CD14-positive monocyte (primary cell): ENCODE measurements at regions not wholly inside any gene's neighbourhood (a gene's known extent, or its start where the extent isn't known, plus 50 kb on each side); places are given as distances from the start of the nearest gene placed in this dataset.

Source experiments
- DNase-seq, 3 donors: peaks; one replicate each; pipeline ENCODE4 v3.0.0-alpha.2; 2011 to 2022
- H2AFZ ChIP-seq: 2 replicates; pipeline ENCODE4 v1.6.0; 2012; ENCODE audit warnings: mild to moderate bottlenecking, low read depth, low read length, inconsistent platforms; ENCODE audit not compliant: insufficient read depth, poor library complexity, severe bottlenecking
- H3K27ac ChIP-seq, 2 donors: 1 replicate in 1 of 2; 2 replicates in 1 of 2; pipeline ENCODE4 v1.5.1; 2012 to 2013; ENCODE audit warnings: low read length in 2 of 2, control low read depth in 1 of 2, inconsistent platforms in 1 of 2, low read depth in 1 of 2, mild to moderate bottlenecking in 1 of 2
- H3K27me3 ChIP-seq, 2 donors: one replicate each; pipeline versions ENCODE4 v1.6.0 to v1.6.1; 2011 to 2013; ENCODE audit warnings: low read length in 2 of 2; ENCODE audit not compliant: control insufficient read depth in 2 of 2, insufficient read depth in 2 of 2
- H3K36me3 ChIP-seq, 2 donors: replicated peaks in 1 of 2; 1 replicate in 1 of 2; 2 replicates in 1 of 2; pipeline versions ENCODE4 v1.5.1 to v1.6.1; 2012 to 2013; ENCODE audit warnings: low read length in 2 of 2, control low read depth in 1 of 2, inconsistent platforms in 1 of 2, mild to moderate bottlenecking in 1 of 2; ENCODE audit not compliant: insufficient read depth in 2 of 2, control insufficient read depth in 1 of 2
- H3K4me1 ChIP-seq, 2 donors: 1 replicate in 1 of 2; 2 replicates in 1 of 2; pipeline versions ENCODE4 v1.5.1 to v1.6.1; 2012 to 2013; ENCODE audit warnings: low read length in 2 of 2, control low read depth in 1 of 2, inconsistent platforms in 1 of 2, mild to moderate bottlenecking in 1 of 2, moderate library complexity in 1 of 2; ENCODE audit not compliant: insufficient read depth in 2 of 2, control insufficient read depth in 1 of 2
- H3K4me2 ChIP-seq: replicated peaks from 2 replicates; pipeline ENCODE3; 2012; ENCODE audit warnings: low read length, moderate library complexity, mild to moderate bottlenecking; ENCODE audit not compliant: poor library complexity, severe bottlenecking; ENCODE audit errors: extremely low read depth
- H3K4me3 ChIP-seq, 3 experiments: fragments of 200-600 bp in 1 of 3; sonication (generic) in 1 of 3; replicated peaks in 1 of 3; 1 replicate in 2 of 3; 2 replicates in 1 of 3; pipeline ENCODE4 v1.5.1; 2011 to 2013; ENCODE audit warnings: low read length in 3 of 3, mild to moderate bottlenecking in 3 of 3, control low read depth in 2 of 3, low read depth in 2 of 3, inconsistent platforms in 1 of 3, moderate library complexity in 1 of 3
- H3K79me2 ChIP-seq: 2 replicates; pipeline ENCODE4 v1.6.0; 2012; ENCODE audit warnings: mild to moderate bottlenecking, control low read depth, inconsistent platforms, low read length, moderate library complexity; ENCODE audit not compliant: insufficient read depth
- H3K9ac ChIP-seq: 2 replicates; pipeline ENCODE4 v1.6.0; 2017; ENCODE audit warnings: low read length, mild to moderate bottlenecking; ENCODE audit not compliant: insufficient read depth, poor library complexity, severe bottlenecking
- H3K9me3 ChIP-seq, 2 donors: replicated peaks in 1 of 2; 1 replicate in 1 of 2; 2 replicates in 1 of 2; pipeline versions ENCODE4 v1.5.1 to v1.6.1; 2012 to 2013; ENCODE audit warnings: low read length in 2 of 2, control low read depth in 1 of 2; ENCODE audit not compliant: control insufficient read depth in 1 of 2, insufficient read depth in 1 of 2
- H4K20me1 ChIP-seq: 2 replicates; pipeline ENCODE4 v1.6.0; 2012; ENCODE audit warnings: mild to moderate bottlenecking, low read length, control low read depth, moderate library complexity; ENCODE audit not compliant: insufficient read depth
- H3K27ac Mint-ChIP-seq, 7 donors: one replicate each; pipeline ENCODE4 v1.8.0; 2020; ENCODE audit warnings: mild to moderate bottlenecking in 7 of 7, mixed read lengths in 7 of 7, moderate library complexity in 6 of 7, inconsistent platforms in 2 of 7
- H3K27me3 Mint-ChIP-seq, 3 donors: one replicate each; pipeline ENCODE4 v1.8.0; 2021 to 2022; ENCODE audit warnings: low read depth in 3 of 3, mild to moderate bottlenecking in 3 of 3, mixed read lengths in 3 of 3, moderate library complexity in 3 of 3, inconsistent platforms in 1 of 3
- H3K36me3 Mint-ChIP-seq, 2 donors: one replicate each; pipeline ENCODE4 v1.8.0; 2020; ENCODE audit warnings: mixed read lengths in 2 of 2, inconsistent platforms in 1 of 2, mild to moderate bottlenecking in 1 of 2
- H3K4me1 Mint-ChIP-seq: one replicate; pipeline ENCODE4 v1.8.0; 2020; ENCODE audit warnings: mild to moderate bottlenecking, mixed read lengths
- H3K4me3 Mint-ChIP-seq, 2 donors: one replicate each; pipeline ENCODE4 v1.8.0; 2020; ENCODE audit warnings: mild to moderate bottlenecking in 2 of 2, mixed read lengths in 2 of 2, moderate library complexity in 1 of 2
- H3K9me3 Mint-ChIP-seq, 7 donors: one replicate each; pipeline ENCODE4 v1.8.0; 2020 to 2022; ENCODE audit warnings: mixed read lengths in 7 of 7, mild to moderate bottlenecking in 6 of 7, moderate library complexity in 6 of 7, inconsistent platforms in 2 of 7
- CTCF ChIP-seq: fragments of 200-600 bp; IDR thresholded peaks from one replicate; pipeline ENCODE4 v1.8.0; 2022; ENCODE audit warnings: antibody characterized with exemption, mild to moderate bottlenecking
- WGBS: methylation state at CpG from one replicate; pipeline ENCODE4 v1.1.5; 2013; ENCODE audit warnings: missing lambda C conversion rate; ENCODE audit not compliant: insufficient coverage; 5-methylcytosine and 5-hydroxymethylcytosine counted together
- intact Hi-C, 2 donors: fragments of 100-400 bp; cut with micrococcal nuclease; formaldehyde crosslinking; loops; one replicate each; pipeline versions ENCODE4 v1.15.0 to v1.15.1; 2023

DNA sequence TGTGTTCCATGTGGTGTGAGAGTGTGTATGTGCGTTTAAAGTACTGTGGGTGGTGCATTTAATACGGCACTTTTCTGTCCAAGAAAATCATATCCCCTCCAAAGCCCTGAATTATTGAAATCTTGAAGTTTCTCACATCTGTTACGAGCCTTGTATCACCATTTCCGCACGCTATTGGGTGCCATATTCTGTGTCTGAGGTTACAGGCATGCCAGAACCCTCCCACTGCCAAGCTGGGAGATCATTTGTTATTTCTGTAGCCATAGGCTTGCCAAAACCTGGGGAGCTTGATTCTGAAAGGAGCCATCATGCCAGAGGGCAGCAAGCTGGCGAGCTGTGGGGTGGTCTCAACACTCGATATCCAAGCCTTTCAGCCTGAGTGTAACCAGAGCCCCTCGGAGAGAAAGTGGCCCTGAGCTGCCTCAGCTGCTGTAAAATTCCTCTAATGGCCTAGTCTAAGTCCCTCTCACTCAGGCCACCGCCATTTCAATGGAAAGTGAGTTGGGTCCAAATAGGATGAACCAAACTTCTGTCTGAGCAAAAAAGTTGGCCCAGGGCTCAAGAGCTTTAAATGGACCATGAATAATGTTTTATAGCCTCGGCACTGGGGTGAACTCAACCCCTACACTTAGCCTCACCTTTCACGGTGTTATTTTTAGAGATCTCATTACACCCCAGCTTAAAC lies 298.4 kb upstream of the DUSP10 start:
- H3K4me2 ChIP-seq = no peak overlapping the region
- H2AFZ ChIP-seq = no peak overlapping the region
- H3K4me1 ChIP-seq = no peaks in the 10 kb centered on the region
- peaks cover 0 to 2% (median 2%) of the 10 kb centered on the region in 3 donors for H3K27me3 Mint-ChIP-seq
- no peaks in the 10 kb centered on the region for H3K36me3 Mint-ChIP-seq
- intact Hi-C loops = no loop called here
- DNase-seq = no peak
- H3K4me1 Mint-ChIP-seq = no peaks in the 10 kb centered on the region
- no peaks in the 10 kb centered on the region for H3K9me3 ChIP-seq
- no peak overlapping the region for H3K4me3 Mint-ChIP-seq
- no peak for TF ChIP-seq CTCF
- H3K27ac Mint-ChIP-seq = no peak overlapping the region
- H3K27me3 ChIP-seq = no peaks in the 10 kb centered on the region
- H3K4me3 ChIP-seq = no peak overlapping the region
- H3K9ac ChIP-seq = no peak overlapping the region
- no peaks in the 10 kb centered on the region for H4K20me1 ChIP-seq
- 90% methylated on average over 5 of the region's 11 CpGs for WGBS
- H3K27ac ChIP-seq = no peak overlapping the region
- no peaks in the 10 kb centered on the region for H3K36me3 ChIP-seq
- no peaks in the 10 kb centered on the region for H3K79me2 ChIP-seq
- peaks cover 0 to 2% (median under 1%) of the 10 kb centered on the region in 7 donors for H3K9me3 Mint-ChIP-seq

GRCh38 chr1:222038971-222039370 lies 297.1 kb upstream of the DUSP10 start:
- 100% methylated on average over 1 of the region's 3 CpGs for WGBS
- Mint-ChIP-seq H3K9me3 (peaks cover 0 to 4% (median 2%) of the 10 kb centered on the region in 7 donors), H3K4me1 (no peaks in the 10 kb centered on the region), H3K27ac (no peak overlapping the region), H3K4me3 (no peak overlapping the region), H3K36me3 (no peaks in the 10 kb centered on the region), H3K27me3 (peaks cover 0 to 2% (median 0%) of the 10 kb centered on the region in 3 donors)
- H3K9ac ChIP-seq = no peak overlapping the region
- no peaks in the 10 kb centered on the region for H3K79me2 ChIP-seq
- no peaks in the 10 kb centered on the region for H3K4me1 ChIP-seq
- no peaks in the 10 kb centered on the region for H3K9me3 ChIP-seq
- intact Hi-C loops = no loop called here
- H4K20me1 ChIP-seq = no peaks in the 10 kb centered on the region
- no peaks in the 10 kb centered on the region for H3K36me3 ChIP-seq
- H3K4me2 ChIP-seq = no peak overlapping the region
- DNase-seq = no peak
- no peak for TF ChIP-seq CTCF
- no peak overlapping the region for H3K27ac ChIP-seq
- H3K27me3 ChIP-seq = no peaks in the 10 kb centered on the region
- no peak overlapping the region for H2AFZ ChIP-seq
- H3K4me3 ChIP-seq = no peak overlapping the region
